HCT116 (cell line): ENCODE measurements at regions not wholly inside any gene's neighbourhood (a gene's known extent, or its start where the extent isn't known, plus 50 kb on each side); places are given as distances from the start of the nearest gene placed in this dataset.

Experiments used
- ATAC-seq: fragments of 200-7000 bp; cut with Tn5 transposase; 2 replicates; pipeline ENCODE4 v1.9.1; 2020; ENCODE audit warnings: mild to moderate bottlenecking, moderate library complexity
- BruUV-seq: library from RNA; stranded (reverse); fragments of 400-500 nt; replicated peaks from 2 replicates; lab custom pipeline; 2021; lab: Mats Ljungman, UMichigan
- CTCF ChIA-PET: fragments of 300-600 bp; sonication (Branson Sonifier 250); formaldehyde crosslinking; loops from one replicate; lab custom pipeline; 2021; ENCODE audit warnings: antibody characterized with exemption; lab: Charles Lee
- POLR2A ChIA-PET: fragments of 300-600, 350-600 bp; sonication (Branson Sonifier 250); formaldehyde crosslinking; loops from one replicate; lab custom pipeline; 2021; ENCODE audit warnings: antibody characterized with exemption; lab: Charles Lee
- RAD21 ChIA-PET, 2 experiments: fragments of 300-600 bp; sonication (Branson Sonifier 250); formaldehyde crosslinking; loops; one replicate each; lab custom pipeline; 2023; ENCODE audit warnings: low total read pairs in 2 of 2; ENCODE audit not compliant: uncharacterized antibody in 2 of 2, unreplicated experiment in 2 of 2, low non-redundant PET in 1 of 2; lab: Charles Lee
- DNase-seq: peaks from one replicate; pipeline ENCODE4 v3.0.0-alpha.2; 2010; ENCODE audit warnings: low read depth, low spot score
- H2AFZ ChIP-seq: fragments of 200-600 bp; shearing (Covaris generic), sonication (generic); 2 replicates; pipeline ENCODE4 v1.6.1; 2017; ENCODE audit warnings: low read depth, mixed run types, mixed read lengths, antibody characterized with exemption, low read length; ENCODE audit not compliant: poor library complexity, severe bottlenecking
- H3K27ac ChIP-seq: 2 replicates; pipeline ENCODE4 v1.5.1; 2012; ENCODE audit warnings: low read depth, low read length
- H3K27me3 ChIP-seq: fragments of 200-600 bp; sonication (generic); 2 replicates; pipeline ENCODE4 v1.6.1; 2016; ENCODE audit warnings: mixed run types, low read length, mixed read lengths; ENCODE audit not compliant: insufficient read depth
- H3K36me3 ChIP-seq, 2 experiments: fragments of 200-500 bp in 1 of 2; fragments of 200-600 bp in 1 of 2; sonication (Bioruptor generic) in 1 of 2; sonication (generic) in 1 of 2; 2 replicates each; pipeline versions ENCODE4 v1.5.1 to v1.6.1; 2014 to 2016; ENCODE audit warnings: low read length in 2 of 2, inconsistent platforms in 1 of 2, mixed read lengths in 1 of 2, mixed run types in 1 of 2; ENCODE audit not compliant: insufficient read depth in 2 of 2, control insufficient read depth in 1 of 2
- H3K4me1 ChIP-seq, 2 experiments: fragments of 200-600 bp in 1 of 2; sonication (generic) in 1 of 2; 2 replicates each; pipeline versions ENCODE4 v1.5.1 to v1.6.1; 2012 to 2017; ENCODE audit warnings: low read length in 2 of 2, inconsistent platforms in 1 of 2, mild to moderate bottlenecking in 1 of 2, mixed read lengths in 1 of 2, mixed run types in 1 of 2, moderate library complexity in 1 of 2; ENCODE audit not compliant: insufficient read depth in 2 of 2, control insufficient read depth in 1 of 2
- H3K4me2 ChIP-seq: fragments of 200-600 bp; sonication (generic); 2 replicates; pipeline ENCODE4 v1.6.1; 2017; ENCODE audit warnings: mixed run types, low read length, mixed read lengths
- H3K4me3 ChIP-seq, 2 experiments: fragments of 200-600 bp in 1 of 2; sonication (generic) in 1 of 2; replicated peaks in 1 of 2; 2 replicates each; pipeline ENCODE4 v1.5.1; 2011 to 2016; ENCODE audit warnings: low read length in 2 of 2, control low read depth in 1 of 2, low read depth in 1 of 2, mild to moderate bottlenecking in 1 of 2, mixed read lengths in 1 of 2, mixed run types in 1 of 2
- H3K79me2 ChIP-seq: fragments of 200-600 bp; sonication (generic); 2 replicates; pipeline ENCODE4 v1.6.1; 2017; ENCODE audit warnings: mild to moderate bottlenecking, mixed run types, low read length, moderate library complexity, mixed read lengths; ENCODE audit not compliant: insufficient read depth
- H3K9ac ChIP-seq: fragments of 200-600 bp; sonication (generic); 2 replicates; pipeline ENCODE4 v1.6.1; 2016; ENCODE audit warnings: low read length, mixed read lengths
- H3K9me2 ChIP-seq: fragments of 200-600 bp; sonication (generic), shearing (Covaris generic); 2 replicates; pipeline ENCODE4 v1.6.1; 2017; ENCODE audit warnings: mixed run types, mild to moderate bottlenecking, moderate library complexity; ENCODE audit not compliant: insufficient read depth
- H3K9me3 ChIP-seq, 2 experiments: fragments of 200-500 bp in 1 of 2; fragments of 200-600 bp in 1 of 2; sonication (Bioruptor generic) in 1 of 2; sonication (generic) in 1 of 2; 2 replicates each; pipeline ENCODE4 v1.6.1; 2014 to 2017; ENCODE audit warnings: low read length in 2 of 2, mixed read lengths in 2 of 2, inconsistent platforms in 1 of 2, low read depth in 1 of 2, mild to moderate bottlenecking in 1 of 2, mixed run types in 1 of 2, moderate library complexity in 1 of 2; ENCODE audit not compliant: control insufficient read depth in 1 of 2, insufficient read depth in 1 of 2
- H4K20me1 ChIP-seq: fragments of 200-600 bp; sonication (generic), shearing (Covaris generic); 2 replicates; pipeline ENCODE4 v1.6.1; 2017; ENCODE audit warnings: mixed run types, mild to moderate bottlenecking, moderate library complexity; ENCODE audit not compliant: insufficient read depth
- CBX3 ChIP-seq: IDR thresholded peaks from 2 replicates; pipeline ENCODE4 v1.6.1; 2012; ENCODE audit warnings: low read depth
- CEBPB ChIP-seq: IDR thresholded peaks from 2 replicates; pipeline ENCODE4 v1.6.1; 2012; ENCODE audit warnings: low read depth
- EZH2 ChIP-seq: fragments of 200-600 bp; sonication (generic); IDR thresholded peaks from 2 replicates; pipeline ENCODE4 v1.6.1; 2017; ENCODE audit warnings: antibody characterized with exemption, mixed run types
- FOSL1 ChIP-seq: IDR thresholded peaks from 2 replicates; pipeline ENCODE4 v1.6.1; 2012; ENCODE audit warnings: low read depth
- POLR2AphosphoS5 ChIP-seq: IDR thresholded peaks from 2 replicates; pipeline ENCODE4 v1.6.1; 2011; ENCODE audit warnings: mild to moderate bottlenecking, low read depth, low read length, moderate library complexity
- RAD21 ChIP-seq: IDR thresholded peaks from 2 replicates; pipeline ENCODE4 v1.6.1; 2012; ENCODE audit warnings: low read depth, mild to moderate bottlenecking
- SIN3A ChIP-seq: IDR thresholded peaks from 2 replicates; pipeline ENCODE4 v1.6.1; 2012; ENCODE audit warnings: low read depth
- SP1 ChIP-seq: IDR thresholded peaks from 2 replicates; pipeline ENCODE4 v1.6.1; 2012; ENCODE audit warnings: low read depth
- YY1 ChIP-seq: IDR thresholded peaks from 2 replicates; pipeline ENCODE4 v1.6.1; 2011; ENCODE audit warnings: low read length, low read depth, moderate library complexity, mild to moderate bottlenecking; ENCODE audit not compliant: insufficient replicate concordance; ENCODE audit errors: extremely low read depth
- ZNF274 ChIP-seq: fragments of 200-500 bp; sonication (Bioruptor generic); IDR thresholded peaks from 2 replicates; pipeline ENCODE4 v1.6.1; 2014; ENCODE audit warnings: mild to moderate bottlenecking, low read depth, low read length, inconsistent platforms
- intact Hi-C: fragments of 100-400 bp; cut with micrococcal nuclease; formaldehyde crosslinking; loops from 2 replicates; pipeline ENCODE4 v1.10.0; 2022
- TF ChIP-seq, protein P1 (sequence below): IDR thresholded peaks from 2 replicates; pipeline ENCODE4 v1.6.1; 2012
- TF ChIP-seq, protein P2 (sequence below): IDR thresholded peaks from 2 replicates; pipeline ENCODE4 v1.6.1; 2012; ENCODE audit warnings: low read depth
- TF ChIP-seq, protein P3 (sequence below), 3 experiments: fragments of 200-600 bp in 1 of 3; sonication (generic) in 1 of 3; IDR thresholded peaks in 2 of 3; conservative IDR thresholded peaks in 1 of 3; 2 replicates each; pipeline ENCODE4 v1.5.1; 2012 to 2017; ENCODE audit warnings: low read depth in 2 of 3, low read length in 2 of 3, antibody characterized with exemption in 1 of 3, borderline replicate concordance in 1 of 3, control low read depth in 1 of 3, mild to moderate bottlenecking in 1 of 3, mixed read lengths in 1 of 3, mixed run types in 1 of 3, moderate library complexity in 1 of 3; ENCODE audit not compliant: insufficient read depth in 1 of 3

DNA sequence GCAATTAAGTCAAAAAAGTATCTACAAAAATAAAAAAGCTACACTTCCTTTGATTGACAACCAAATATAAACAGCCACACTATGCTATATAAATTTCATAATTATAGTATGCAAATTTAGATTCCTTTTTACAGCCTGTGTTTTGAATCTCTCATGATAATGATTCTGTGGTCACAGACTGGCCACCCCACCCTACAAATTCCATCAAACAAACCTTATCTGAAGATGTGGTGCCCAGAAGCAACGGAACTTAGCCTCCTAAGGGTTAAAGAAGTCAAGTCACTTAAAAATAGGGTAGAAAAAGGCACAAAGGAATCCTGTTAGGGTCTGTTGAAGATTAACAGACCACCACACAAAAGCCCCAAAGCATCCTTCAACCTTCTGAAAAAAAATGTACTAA lies 351.8 kb downstream of the INHBA start:
- H3K27me3 ChIP-seq, result no peaks in the 10 kb centered on the region
- CTCF ChIA-PET, result no interaction called here
- no peak overlapping the region for H3K9ac ChIP-seq
- H4K20me1 ChIP-seq, result no peaks in the 10 kb centered on the region
- no peaks in the 10 kb centered on the region for H3K9me3 ChIP-seq
- intact Hi-C loops, result no loop called here
- TF ChIP-seq SIN3A, result no peak
- TF ChIP-seq EZH2, result no peak
- no peak for TF ChIP-seq ZNF274
- TF ChIP-seq, protein P1, sequence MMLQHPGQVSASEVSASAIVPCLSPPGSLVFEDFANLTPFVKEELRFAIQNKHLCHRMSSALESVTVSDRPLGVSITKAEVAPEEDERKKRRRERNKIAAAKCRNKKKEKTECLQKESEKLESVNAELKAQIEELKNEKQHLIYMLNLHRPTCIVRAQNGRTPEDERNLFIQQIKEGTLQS, result no peak
- TF ChIP-seq, protein P2, sequence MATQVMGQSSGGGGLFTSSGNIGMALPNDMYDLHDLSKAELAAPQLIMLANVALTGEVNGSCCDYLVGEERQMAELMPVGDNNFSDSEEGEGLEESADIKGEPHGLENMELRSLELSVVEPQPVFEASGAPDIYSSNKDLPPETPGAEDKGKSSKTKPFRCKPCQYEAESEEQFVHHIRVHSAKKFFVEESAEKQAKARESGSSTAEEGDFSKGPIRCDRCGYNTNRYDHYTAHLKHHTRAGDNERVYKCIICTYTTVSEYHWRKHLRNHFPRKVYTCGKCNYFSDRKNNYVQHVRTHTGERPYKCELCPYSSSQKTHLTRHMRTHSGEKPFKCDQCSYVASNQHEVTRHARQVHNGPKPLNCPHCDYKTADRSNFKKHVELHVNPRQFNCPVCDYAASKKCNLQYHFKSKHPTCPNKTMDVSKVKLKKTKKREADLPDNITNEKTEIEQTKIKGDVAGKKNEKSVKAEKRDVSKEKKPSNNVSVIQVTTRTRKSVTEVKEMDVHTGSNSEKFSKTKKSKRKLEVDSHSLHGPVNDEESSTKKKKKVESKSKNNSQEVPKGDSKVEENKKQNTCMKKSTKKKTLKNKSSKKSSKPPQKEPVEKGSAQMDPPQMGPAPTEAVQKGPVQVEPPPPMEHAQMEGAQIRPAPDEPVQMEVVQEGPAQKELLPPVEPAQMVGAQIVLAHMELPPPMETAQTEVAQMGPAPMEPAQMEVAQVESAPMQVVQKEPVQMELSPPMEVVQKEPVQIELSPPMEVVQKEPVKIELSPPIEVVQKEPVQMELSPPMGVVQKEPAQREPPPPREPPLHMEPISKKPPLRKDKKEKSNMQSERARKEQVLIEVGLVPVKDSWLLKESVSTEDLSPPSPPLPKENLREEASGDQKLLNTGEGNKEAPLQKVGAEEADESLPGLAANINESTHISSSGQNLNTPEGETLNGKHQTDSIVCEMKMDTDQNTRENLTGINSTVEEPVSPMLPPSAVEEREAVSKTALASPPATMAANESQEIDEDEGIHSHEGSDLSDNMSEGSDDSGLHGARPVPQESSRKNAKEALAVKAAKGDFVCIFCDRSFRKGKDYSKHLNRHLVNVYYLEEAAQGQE, result no peak
- no peak for TF ChIP-seq CEBPB
- no peak for TF ChIP-seq RAD21
- no peak for TF ChIP-seq FOSL1
- TF ChIP-seq, protein P3, sequence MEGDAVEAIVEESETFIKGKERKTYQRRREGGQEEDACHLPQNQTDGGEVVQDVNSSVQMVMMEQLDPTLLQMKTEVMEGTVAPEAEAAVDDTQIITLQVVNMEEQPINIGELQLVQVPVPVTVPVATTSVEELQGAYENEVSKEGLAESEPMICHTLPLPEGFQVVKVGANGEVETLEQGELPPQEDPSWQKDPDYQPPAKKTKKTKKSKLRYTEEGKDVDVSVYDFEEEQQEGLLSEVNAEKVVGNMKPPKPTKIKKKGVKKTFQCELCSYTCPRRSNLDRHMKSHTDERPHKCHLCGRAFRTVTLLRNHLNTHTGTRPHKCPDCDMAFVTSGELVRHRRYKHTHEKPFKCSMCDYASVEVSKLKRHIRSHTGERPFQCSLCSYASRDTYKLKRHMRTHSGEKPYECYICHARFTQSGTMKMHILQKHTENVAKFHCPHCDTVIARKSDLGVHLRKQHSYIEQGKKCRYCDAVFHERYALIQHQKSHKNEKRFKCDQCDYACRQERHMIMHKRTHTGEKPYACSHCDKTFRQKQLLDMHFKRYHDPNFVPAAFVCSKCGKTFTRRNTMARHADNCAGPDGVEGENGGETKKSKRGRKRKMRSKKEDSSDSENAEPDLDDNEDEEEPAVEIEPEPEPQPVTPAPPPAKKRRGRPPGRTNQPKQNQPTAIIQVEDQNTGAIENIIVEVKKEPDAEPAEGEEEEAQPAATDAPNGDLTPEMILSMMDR (IDR thresholded peaks at IDR 0.05 in 2 of 3, conservative IDR thresholded peaks at IDR 0.05 in 1 of 3; ENCODE audit: borderline replicate concordance in 1 of 3, insufficient read depth in 1 of 3, low read depth in 2 of 3, low read length in 2 of 3), result no peak
- no peak for TF ChIP-seq SP1
- TF ChIP-seq POLR2AphosphoS5, result no peak
- no peak for TF ChIP-seq YY1
- TF ChIP-seq CBX3, result no peak
- no peak for ATAC-seq
- H3K4me1 ChIP-seq, result no peaks in the 10 kb centered on the region
- no TSS peak for BruUV-seq
- no peaks in the 10 kb centered on the region for H3K9me2 ChIP-seq
- no peaks in the 10 kb centered on the region for H3K36me3 ChIP-seq
- no peak overlapping the region for H3K27ac ChIP-seq
- RAD21 ChIA-PET, result no interaction called here
- no peak overlapping the region for H3K4me3 ChIP-seq
- POLR2A ChIA-PET, result no interaction called here
- DNase-seq, result no peak
- no peak overlapping the region for H3K4me2 ChIP-seq
- H2AFZ ChIP-seq, result no peak overlapping the region
- H3K79me2 ChIP-seq, result no peaks in the 10 kb centered on the region
